Stomach smooth muscle (tissue), 2 donors: ENCODE measurements at regions not wholly inside any gene's neighbourhood (a gene's known extent, or its start where the extent isn't known, plus 50 kb on each side); places are given as distances from the start of the nearest gene placed in this dataset.
"Not testable (repeated sequence)": the region's sequence is repeated elsewhere in the genome, so short reads cannot be mapped to it uniquely, and the experiment has no call there.

Experiments
- H3K27ac ChIP-seq: one replicate; pipeline ENCODE4 v1.7.0; 2013; ENCODE audit warnings: mild to moderate bottlenecking, low read length, inconsistent platforms
- H3K27me3 ChIP-seq, 2 donors: one replicate each; pipeline ENCODE4 v1.7.0; 2013; ENCODE audit warnings: low read length in 2 of 2; ENCODE audit not compliant: insufficient read depth in 2 of 2, control insufficient read depth in 1 of 2
- H3K36me3 ChIP-seq, 2 donors: one replicate each; pipeline ENCODE4 v1.7.0; 2013; ENCODE audit warnings: low read length in 2 of 2; ENCODE audit not compliant: control insufficient read depth in 2 of 2, insufficient read depth in 2 of 2
- H3K4me1 ChIP-seq: one replicate; pipeline ENCODE4 v1.7.0; 2013; ENCODE audit warnings: low read length; ENCODE audit not compliant: control insufficient read depth, insufficient read depth
- H3K4me3 ChIP-seq, 2 donors: one replicate each; pipeline ENCODE4 v1.7.0; 2013; ENCODE audit warnings: low read length in 2 of 2
- H3K9ac ChIP-seq, 2 donors: one replicate each; pipeline ENCODE4 v1.7.0; 2013; ENCODE audit warnings: low read length in 2 of 2, mild to moderate bottlenecking in 1 of 2
- H3K9me3 ChIP-seq, 2 donors: one replicate each; pipeline ENCODE4 v1.7.0; 2013; ENCODE audit warnings: low read length in 2 of 2; ENCODE audit not compliant: control insufficient read depth in 2 of 2
- donor health status: healthy.
- donor health status: Pancreatic carcinoma.

- no peaks in the 10 kb centered on the region for H3K4me1 ChIP-seq
- no peaks in the 10 kb centered on the region for H3K9me3 ChIP-seq
- no peak overlapping the region for H3K4me3 ChIP-seq
- no peak overlapping the region for H3K27ac ChIP-seq
- H3K36me3 ChIP-seq: no peaks in the 10 kb centered on the region
- H3K9ac ChIP-seq: no peak overlapping the region
- H3K27me3 ChIP-seq: no peaks in the 10 kb centered on the region
These were observed 157.4 kb upstream of the PFN2 start for GRCh38 chr3:150128126-150128525.

- Histone ChIP-seq H3K27me3 (no peaks in the 10 kb centered on the region), H3K4me1 (no peaks in the 10 kb centered on the region), H3K4me3 (no peak overlapping the region), H3K9me3 (peaks cover 0 to 3% of the 10 kb centered on the region in 2 donors), H3K36me3 (no peaks in the 10 kb centered on the region), H3K9ac (no peak overlapping the region), H3K27ac (no peak overlapping the region)
These were observed 156.4 kb upstream of the PFN2 start for GRCh38 chr3:150127011-150127490.

DNA sequence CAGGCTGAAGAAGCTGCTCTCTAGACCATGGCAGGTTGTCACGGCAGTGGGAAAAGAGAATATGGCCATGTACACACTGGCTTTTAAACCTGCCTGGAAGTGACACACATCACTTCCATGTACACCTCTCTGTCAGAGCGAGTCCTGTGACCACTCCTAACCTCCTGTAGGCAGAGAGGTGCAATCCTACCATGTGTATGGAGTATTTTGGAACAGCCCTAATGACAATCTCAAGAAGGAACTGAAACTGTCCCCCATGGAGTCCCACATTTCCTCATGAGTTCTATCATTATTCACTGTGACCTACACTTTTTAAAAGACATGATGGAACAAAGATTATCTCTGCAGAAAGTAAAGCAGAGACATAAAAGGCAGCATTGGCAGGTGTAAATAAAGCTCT, 153.4 kb upstream of the PFN2 start:
- Histone ChIP-seq H3K36me3 (no peaks in the 10 kb centered on the region), H3K4me1 (no peaks in the 10 kb centered on the region), H3K27ac (no peak overlapping the region), H3K4me3 (no peak overlapping the region), H3K9ac (no peak overlapping the region), H3K9me3 (peaks cover 0 to 3% of the 10 kb centered on the region in 2 donors), H3K27me3 (no peaks in the 10 kb centered on the region)

GRCh38 chr3:150123249-150123648, 152.6 kb upstream of the PFN2 start:
- not testable (repeated sequence) for H3K9me3 ChIP-seq, H3K4me3 ChIP-seq, H3K4me1 ChIP-seq, H3K27me3 ChIP-seq, H3K36me3 ChIP-seq, H3K27ac ChIP-seq, H3K9ac ChIP-seq

GRCh38 chr3:150118219-150118618, 147.5 kb upstream of the PFN2 start:
- Histone ChIP-seq H3K9ac (no peak overlapping the region), H3K4me1 (no peaks in the 10 kb centered on the region), H3K36me3 (no peaks in the 10 kb centered on the region), H3K4me3 (no peak overlapping the region), H3K9me3 (peaks cover 0 to 3% of the 10 kb centered on the region in 2 donors), H3K27me3 (no peaks in the 10 kb centered on the region), H3K27ac (no peak overlapping the region)

- Histone ChIP-seq H3K4me3 (no peak overlapping the region), H3K9ac (no peak overlapping the region), H3K36me3 (no peaks in the 10 kb centered on the region), H3K9me3 (no peaks in the 10 kb centered on the region), H3K27ac (no peak overlapping the region), H3K27me3 (no peaks in the 10 kb centered on the region), H3K4me1 (no peaks in the 10 kb centered on the region)
These were observed 146.4 kb upstream of the PFN2 start for GRCh38 chr3:150117076-150117475.

GRCh38 chr3:150116196-150116595, 145.5 kb upstream of the PFN2 start:
- no peaks in the 10 kb centered on the region for H3K27me3 ChIP-seq
- no peak overlapping the region for H3K4me3 ChIP-seq
- no peaks in the 10 kb centered on the region for H3K4me1 ChIP-seq
- H3K27ac ChIP-seq: no peak overlapping the region
- no peaks in the 10 kb centered on the region for H3K36me3 ChIP-seq
- no peaks in the 10 kb centered on the region for H3K9me3 ChIP-seq
- no peak overlapping the region for H3K9ac ChIP-seq

DNA sequence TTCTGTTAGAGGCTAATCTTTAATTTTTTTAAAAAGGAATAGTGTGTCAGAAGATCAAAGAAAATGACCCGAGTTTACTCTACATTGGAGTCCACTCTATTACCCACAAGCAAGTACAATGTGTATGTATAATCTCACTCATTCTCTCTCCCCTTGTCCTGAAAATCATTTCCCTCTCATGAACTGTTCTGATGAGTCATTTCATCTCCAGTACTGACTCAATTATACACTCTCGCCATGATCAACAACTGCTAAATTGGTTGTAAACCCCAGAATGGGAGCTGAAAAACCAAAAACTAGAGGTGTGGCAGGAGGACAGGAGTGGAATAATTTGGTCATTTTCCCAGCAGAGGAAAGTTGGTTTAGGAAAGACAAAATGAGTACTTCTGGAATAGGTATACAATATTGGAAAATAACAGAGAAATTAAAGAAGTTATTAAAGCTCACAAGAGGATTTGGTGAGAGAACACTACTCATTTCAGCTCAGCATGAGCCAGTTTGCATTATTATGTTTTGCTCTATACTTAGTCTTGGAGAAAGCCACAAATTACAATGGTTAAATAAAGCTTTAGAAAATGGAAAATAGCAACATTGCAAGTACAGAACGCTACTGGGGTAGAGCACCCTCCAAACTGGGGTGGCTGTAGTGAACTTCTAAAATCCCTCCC, 144.3 kb upstream of the PFN2 start:
- Histone ChIP-seq H3K27ac (no peak overlapping the region), H3K4me1 (no peaks in the 10 kb centered on the region), H3K9ac (no peak overlapping the region), H3K36me3 (no peaks in the 10 kb centered on the region), H3K4me3 (no peak overlapping the region), H3K27me3 (no peaks in the 10 kb centered on the region), H3K9me3 (no peaks in the 10 kb centered on the region)

DNA sequence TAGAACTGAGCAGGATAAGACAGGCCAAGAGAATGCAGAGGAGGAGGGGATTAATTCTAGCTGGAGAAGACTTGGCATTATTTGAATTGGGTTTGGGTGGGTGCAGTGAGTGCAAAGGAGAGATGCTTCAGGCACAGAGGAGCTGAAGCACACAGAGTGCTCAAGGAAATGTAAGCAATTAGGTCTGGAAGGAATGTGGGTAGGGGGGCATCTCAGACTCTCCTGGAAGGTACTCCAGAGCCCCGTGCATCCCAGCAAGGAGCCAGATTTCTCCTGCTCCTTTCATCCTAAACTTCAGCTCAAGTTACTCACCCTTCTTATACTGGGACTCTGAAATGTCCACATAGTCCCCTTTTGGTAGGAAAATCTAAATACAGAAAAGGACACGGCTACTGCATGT, 143.6 kb upstream of the PFN2 start:
- Histone ChIP-seq H3K27ac (no peak overlapping the region), H3K4me1 (no peaks in the 10 kb centered on the region), H3K36me3 (no peaks in the 10 kb centered on the region), H3K27me3 (no peaks in the 10 kb centered on the region), H3K9ac (no peak overlapping the region), H3K9me3 (no peaks in the 10 kb centered on the region), H3K4me3 (no peak overlapping the region)

GRCh38 chr3:150110097-150110496, 139.4 kb upstream of the PFN2 start:
- H3K36me3 ChIP-seq: no peaks in the 10 kb centered on the region
- H3K9me3 ChIP-seq: no peaks in the 10 kb centered on the region
- H3K4me1 ChIP-seq: no peaks in the 10 kb centered on the region
- H3K4me3 ChIP-seq: no peak overlapping the region
- H3K9ac ChIP-seq: no peak overlapping the region
- no peaks in the 10 kb centered on the region for H3K27me3 ChIP-seq
- H3K27ac ChIP-seq: no peak overlapping the region

DNA sequence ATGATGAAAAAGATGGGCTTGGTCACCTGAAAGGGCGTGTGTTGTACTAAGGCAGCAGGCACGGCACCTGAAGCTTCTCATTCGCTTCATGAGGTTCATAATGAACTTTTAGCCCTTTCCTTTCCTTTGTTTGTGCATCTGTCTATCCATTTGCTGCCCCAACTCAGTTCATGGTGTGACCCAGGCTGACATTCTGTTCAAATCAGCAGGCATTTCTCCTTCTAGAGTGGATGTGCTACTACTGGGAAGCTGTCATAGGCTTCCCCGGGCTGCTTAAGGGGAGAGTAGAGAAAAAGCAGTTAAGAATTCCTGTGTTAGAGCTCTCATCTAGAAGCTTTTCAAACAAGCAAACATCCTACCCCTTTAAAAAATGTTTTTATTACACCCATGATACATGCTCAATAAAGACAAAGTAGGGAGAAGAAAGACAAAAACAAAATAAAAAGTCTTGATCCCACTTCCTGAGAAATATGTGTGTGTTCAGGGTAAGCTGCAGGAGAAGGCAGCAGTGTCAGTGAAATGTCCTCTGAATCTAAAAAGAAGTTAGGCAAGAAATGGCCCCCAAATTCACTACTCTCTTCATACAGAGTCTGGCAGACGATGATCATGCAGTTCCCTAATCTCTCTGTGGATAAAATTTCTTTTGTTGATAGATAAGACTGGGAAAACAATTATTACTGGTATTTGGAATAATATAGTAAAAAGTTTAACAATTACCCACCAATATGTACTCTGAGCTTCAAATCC, 136.9 kb upstream of the PFN2 start:
- no peak overlapping the region for H3K9ac ChIP-seq
- no peaks in the 10 kb centered on the region for H3K27me3 ChIP-seq
- no peak overlapping the region for H3K27ac ChIP-seq
- no peaks in the 10 kb centered on the region for H3K36me3 ChIP-seq
- no peaks in the 10 kb centered on the region for H3K9me3 ChIP-seq
- H3K4me3 ChIP-seq: no peak overlapping the region
- H3K4me1 ChIP-seq: no peaks in the 10 kb centered on the region
